Tibial artery (tissue), 4 donors: ENCODE measurements at regions not wholly inside any gene's neighbourhood (a gene's known extent, or its start where the extent isn't known, plus 50 kb on each side); places are given as distances from the start of the nearest gene placed in this dataset.

Experiments
- DNase-seq, 2 donors: peaks; one replicate each; pipeline ENCODE4 v3.0.0-alpha.2; 2019
- H3K27ac ChIP-seq, 2 donors: fragments of 200-600 bp; sonication (generic) in 1 of 2; 1 replicate in 1 of 2; 2 replicates in 1 of 2; pipeline ENCODE4 v1.5.1; 2018 to 2019; ENCODE audit warnings: mild to moderate bottlenecking in 1 of 2
- H3K27me3 ChIP-seq, 2 donors: fragments of 200-600 bp; sonication (generic) in 1 of 2; one replicate each; pipeline versions ENCODE4 v1.5.1 to v1.6.0; 2016 to 2019
- H3K36me3 ChIP-seq, 3 donors: fragments of 200-600 bp; sonication (generic) in 2 of 3; one replicate each; pipeline ENCODE4 v1.5.1; 2016 to 2019; ENCODE audit warnings: mild to moderate bottlenecking in 2 of 3
- H3K4me1 ChIP-seq, 4 donors: fragments of 200-600 bp; sonication (generic) in 2 of 4; 1 replicate in 3 of 4; 2 replicates in 1 of 4; pipeline ENCODE4 v1.5.1; 2016 to 2019
- H3K4me3 ChIP-seq, 2 donors: fragments of 200-600 bp; sonication (generic) in 1 of 2; 1 replicate in 1 of 2; 2 replicates in 1 of 2; pipeline ENCODE4 v1.5.1; 2018 to 2019; ENCODE audit warnings: mild to moderate bottlenecking in 2 of 2
- H3K9me3 ChIP-seq, 3 donors: fragments of 200-600 bp; sonication (generic) in 1 of 3; one replicate each; pipeline ENCODE4 v1.5.1; 2016 to 2019
- CTCF ChIP-seq, 2 experiments: fragments of 200-600 bp in 1 of 2; fragments of 450-650 bp in 1 of 2; IDR thresholded peaks; one replicate each; pipeline ENCODE4 v1.5.1; 2017 to 2019; ENCODE audit warnings: antibody characterized with exemption in 2 of 2, mild to moderate bottlenecking in 1 of 2, moderate library complexity in 1 of 2
- intact Hi-C: fragments of 100-400 bp; cut with DNase I; formaldehyde crosslinking; loops from one replicate; pipeline ENCODE4 v1.15.0; 2023; ENCODE audit warnings: low total_unique reads

- intact Hi-C loops = no loop called here
- H3K27me3 ChIP-seq = peaks cover 0 to 69% of the 10 kb centered on the region in 2 donors
- DNase-seq = no peak
These were observed 538.9 kb downstream of the NPHP4 start for GRCh38 chr1:5453347-5453746.

GRCh38 chr1:5451671-5452070 is 540.6 kb downstream of the NPHP4 start:
- Histone ChIP-seq H3K27me3 (peaks cover 0 to 69% of the 10 kb centered on the region in 2 donors), H3K4me3 (no peak overlapping the region), H3K9me3 (no peaks in the 10 kb centered on the region), H3K36me3 (no peaks in the 10 kb centered on the region), H3K27ac (no peak overlapping the region), H3K4me1 (no peaks in the 10 kb centered on the region)
- no peak for DNase-seq
- intact Hi-C loops = no loop called here
- TF ChIP-seq CTCF (IDR thresholded peaks at IDR 0.05) = no peak

More at GRCh38 chr1:5453347-5453746, 538.9 kb downstream of the NPHP4 start:
- Histone ChIP-seq H3K4me3 (no peak overlapping the region), H3K27ac (no peak overlapping the region), H3K9me3 (no peaks in the 10 kb centered on the region), H3K36me3 (no peaks in the 10 kb centered on the region), H3K4me1 (no peaks in the 10 kb centered on the region)
- TF ChIP-seq CTCF (IDR thresholded peaks at IDR 0.05) = no peak

- Histone ChIP-seq H3K27me3 (peaks cover 0 to 52% of the 10 kb centered on the region in 2 donors), H3K4me3 (no peak overlapping the region), H3K36me3 (no peaks in the 10 kb centered on the region), H3K27ac (no peak overlapping the region), H3K4me1 (no peaks in the 10 kb centered on the region), H3K9me3 (no peaks in the 10 kb centered on the region)
- DNase-seq = no peak
- no peak for TF ChIP-seq CTCF (IDR thresholded peaks at IDR 0.05)
- intact Hi-C loops = no loop called here
These were observed 543.7 kb downstream of the NPHP4 start for GRCh38 chr1:5448486-5448885.

GRCh38 chr1:5447503-5447960 is 544.7 kb downstream of the NPHP4 start:
- no peak overlapping the region for H3K4me3 ChIP-seq
- no peak for DNase-seq
- H3K9me3 ChIP-seq = no peaks in the 10 kb centered on the region
- H3K27me3 ChIP-seq = peaks cover 0 to 45% of the 10 kb centered on the region in 2 donors
- no peaks in the 10 kb centered on the region for H3K36me3 ChIP-seq
- no peaks in the 10 kb centered on the region for H3K4me1 ChIP-seq
- TF ChIP-seq CTCF (IDR thresholded peaks at IDR 0.05) = no peak
- intact Hi-C loops = no loop called here
- no peak overlapping the region for H3K27ac ChIP-seq

GRCh38 chr1:5444396-5444795 is 547.8 kb downstream of the NPHP4 start:
- Histone ChIP-seq H3K27me3 (peaks cover 0 to 39% of the 10 kb centered on the region in 2 donors), H3K9me3 (peaks cover 0 to 7% (median 0%) of the 10 kb centered on the region in 3 donors), H3K27ac (no peak overlapping the region), H3K36me3 (no peaks in the 10 kb centered on the region), H3K4me1 (no peaks in the 10 kb centered on the region), H3K4me3 (no peak overlapping the region)
- TF ChIP-seq CTCF (IDR thresholded peaks at IDR 0.05) = no peak
- intact Hi-C loops = no loop called here
- no peak for DNase-seq

- no peak overlapping the region for H3K4me3 ChIP-seq
- no peak overlapping the region for H3K27ac ChIP-seq
- peaks cover 0 to 23% (median 0%) of the 10 kb centered on the region in 3 donors for H3K9me3 ChIP-seq
- H3K27me3 ChIP-seq = peaks cover 0 to 54% of the 10 kb centered on the region in 2 donors
- intact Hi-C loops = no loop called here
- no peak for TF ChIP-seq CTCF (IDR thresholded peaks at IDR 0.05)
- DNase-seq = no peak
- no peaks in the 10 kb centered on the region for H3K36me3 ChIP-seq
- no peaks in the 10 kb centered on the region for H3K4me1 ChIP-seq
These were observed 555.4 kb downstream of the NPHP4 start for GRCh38 chr1:5436808-5437207.
